NK-92 treated with Interleukin-12 subunit alpha and Interleukin-12 subunit beta, amount 100 ng/mL, for 24 hours (cell line): ENCODE measurements at regions not wholly inside any gene's neighbourhood (a gene's known extent, or its start where the extent isn't known, plus 50 kb on each side); places are given as distances from the start of the nearest gene placed in this dataset.
"Not testable (repeated sequence)": the region's sequence is repeated elsewhere in the genome, so short reads cannot be mapped to it uniquely, and the experiment has no call there.

Experiments used
- DNase-seq: peaks from one replicate; lab custom pipeline; 2025; lab: John Stamatoyannopoulos, UW

DNA sequence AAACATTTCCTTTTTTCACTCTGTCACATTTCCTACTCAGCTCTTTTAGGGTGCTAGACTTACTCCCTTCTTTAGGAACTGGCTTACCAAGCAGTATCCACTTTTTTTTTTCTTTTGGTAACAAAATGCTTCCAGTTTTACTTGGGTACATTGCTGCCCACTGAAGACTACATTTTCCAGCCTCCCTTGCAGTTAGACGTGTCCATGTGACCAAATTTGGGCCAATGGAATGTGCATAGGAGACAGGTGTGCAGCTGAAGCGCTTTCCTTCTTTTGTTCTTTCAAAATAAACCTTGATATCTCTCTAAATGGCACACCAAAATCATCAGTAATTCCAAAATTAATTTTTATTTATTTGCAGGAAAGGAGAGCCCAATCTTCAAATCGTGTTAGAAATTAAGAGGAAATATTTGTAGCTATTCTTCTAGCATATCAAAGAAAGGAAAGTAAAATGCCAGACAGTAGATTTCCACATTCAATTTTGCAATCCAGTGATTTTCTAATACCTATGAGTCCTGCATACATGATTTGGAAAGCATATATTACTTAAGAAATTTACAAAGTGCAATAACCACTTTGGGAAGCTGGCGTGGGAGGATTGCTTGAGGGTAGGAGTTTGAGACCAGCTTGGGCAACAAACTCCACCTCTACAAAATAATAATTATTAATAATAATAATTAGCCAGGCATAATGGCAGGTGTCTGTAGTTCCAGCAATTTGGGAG, 422.0 kb upstream of the FRG2C start:
- no peak for DNase-seq

DNA sequence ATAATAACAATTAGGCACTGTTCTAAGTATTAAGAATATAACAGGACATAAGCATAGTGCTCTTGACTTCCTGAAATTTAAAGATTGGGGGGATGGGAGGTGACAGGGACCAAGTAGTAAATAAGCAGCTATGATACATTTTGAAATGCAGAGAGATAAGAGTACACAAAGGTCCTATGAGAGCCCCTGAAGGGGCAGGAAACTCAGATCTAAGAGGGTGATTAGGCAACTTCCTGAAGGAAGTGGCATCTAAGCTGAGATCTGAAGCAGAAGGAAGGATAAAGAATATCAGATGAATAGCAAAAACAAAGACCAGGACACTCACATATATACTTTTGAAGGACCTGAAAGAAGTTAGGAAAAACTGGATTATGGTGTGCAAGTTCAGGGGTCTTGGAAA, 415.2 kb upstream of the FRG2C start:
- DNase-seq = no peak

DNA sequence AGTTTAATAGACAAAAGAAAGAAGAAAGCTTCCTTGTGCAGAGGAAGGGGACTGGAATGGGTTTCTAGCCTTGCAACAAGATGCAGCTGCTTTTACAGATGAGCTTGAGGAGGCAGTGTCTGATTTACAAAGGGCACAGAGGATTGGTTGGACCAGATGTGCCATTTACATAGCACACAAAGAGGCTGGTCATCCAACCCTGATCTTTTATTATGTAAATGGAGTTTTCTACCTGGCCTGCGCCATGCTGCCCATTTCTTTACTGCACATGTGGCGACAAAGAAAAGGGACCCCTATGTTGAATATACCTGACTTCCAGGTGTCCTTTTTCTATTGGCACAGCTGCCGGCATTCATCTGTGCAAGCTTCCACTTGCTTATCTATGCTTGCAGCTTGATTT, 409.4 kb upstream of the FRG2C start:
- no peak for DNase-seq

DNA sequence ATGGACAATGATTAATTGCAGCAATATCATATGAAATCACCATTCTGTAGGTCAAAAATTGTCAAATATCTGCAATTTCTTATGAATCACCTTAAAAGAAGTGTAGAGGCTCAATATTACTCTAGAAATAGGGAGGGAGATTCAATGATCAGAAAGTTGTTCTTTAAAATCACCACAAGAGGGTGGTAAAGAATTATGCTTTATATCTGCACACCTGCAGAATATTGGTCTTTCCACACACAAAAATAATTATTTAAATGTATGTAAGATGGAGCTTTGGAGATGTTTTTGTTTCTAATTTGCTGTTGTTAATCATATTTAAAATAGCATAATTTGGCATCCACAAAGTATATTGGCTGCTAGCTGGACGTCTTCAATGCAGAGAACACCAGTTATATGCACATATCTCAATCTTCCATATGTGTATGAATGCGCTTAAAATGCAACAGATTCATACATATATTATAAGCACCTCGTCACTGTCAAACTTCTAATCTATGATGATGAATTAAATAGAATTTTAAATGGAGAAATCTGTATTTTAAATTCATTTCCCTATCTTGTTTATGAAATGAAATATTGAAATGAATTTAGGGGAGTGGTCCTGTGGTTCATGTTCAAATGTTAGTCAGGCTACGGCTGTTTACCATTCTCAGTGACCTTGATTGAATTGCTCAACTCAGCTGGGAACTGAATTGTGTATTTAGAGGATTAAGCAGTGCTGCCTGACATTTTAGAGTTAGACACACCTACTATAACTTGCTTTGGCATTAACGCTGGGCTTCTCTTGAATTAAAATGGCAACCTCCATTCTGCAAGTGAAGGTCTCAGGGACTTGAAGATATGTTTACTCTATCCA, 405.1 kb upstream of the FRG2C start:
- not testable (repeated sequence) for DNase-seq

GRCh38 chr3:75260975-75261374, 403.2 kb upstream of the FRG2C start:
- DNase-seq = not testable (repeated sequence)

DNA sequence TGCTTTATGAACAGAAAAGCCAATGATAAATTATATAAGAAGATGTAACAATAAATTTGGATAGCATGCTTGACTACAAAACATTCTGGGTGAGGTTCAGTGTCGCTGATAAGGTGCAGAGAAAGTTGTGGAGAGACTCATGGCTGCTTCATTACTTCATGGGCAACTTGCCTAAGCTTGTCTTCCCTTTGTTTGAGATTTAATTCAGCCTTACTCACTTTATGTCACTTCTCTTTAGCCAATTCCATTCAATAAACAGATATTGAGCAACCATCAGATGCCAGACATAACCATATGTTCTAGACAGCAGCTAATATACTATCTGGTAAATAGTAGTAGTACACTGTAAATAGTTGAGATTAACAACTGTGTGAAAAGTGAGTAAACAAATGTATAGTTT, 401.5 kb upstream of the FRG2C start:
- DNase-seq = no peak

DNA sequence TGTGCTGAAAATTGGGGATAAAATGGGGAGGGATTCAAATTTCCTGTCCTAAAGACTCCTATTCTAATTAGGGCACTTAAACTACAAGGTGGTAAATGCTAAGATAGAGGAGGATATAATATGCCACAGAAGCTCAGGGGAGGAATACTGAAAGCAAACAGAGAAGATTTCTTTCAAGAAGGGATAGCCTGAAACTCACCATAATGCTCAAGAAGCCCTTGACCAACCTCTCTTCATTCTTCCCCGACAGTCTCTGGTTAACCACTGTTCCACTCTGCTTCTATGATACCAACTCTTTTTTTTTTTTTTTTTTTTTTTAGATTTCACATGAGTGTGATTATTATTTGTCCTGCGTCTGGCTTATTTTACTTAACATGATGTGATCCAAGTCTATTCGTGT, 398.2 kb upstream of the FRG2C start:
- no peak for DNase-seq

DNA sequence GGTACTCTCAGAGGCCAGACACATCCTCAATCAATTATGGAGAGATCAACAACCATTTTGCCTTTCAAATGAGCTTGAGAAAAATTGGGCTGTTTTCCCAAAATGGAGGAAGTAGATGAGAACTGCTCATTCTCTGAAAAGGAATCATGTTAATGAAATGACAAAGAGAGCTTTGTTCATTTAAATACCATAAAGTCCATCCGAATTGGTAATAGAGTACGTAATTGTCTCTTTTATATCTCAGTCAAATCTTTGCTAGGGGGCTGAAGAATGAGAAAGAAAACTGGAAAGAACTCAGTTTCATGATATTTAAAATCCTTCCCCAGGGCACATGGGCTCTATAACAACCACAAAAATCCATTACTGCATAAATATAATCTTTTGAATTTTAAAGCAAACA, 395.6 kb upstream of the FRG2C start:
- not testable (repeated sequence) for DNase-seq

DNA sequence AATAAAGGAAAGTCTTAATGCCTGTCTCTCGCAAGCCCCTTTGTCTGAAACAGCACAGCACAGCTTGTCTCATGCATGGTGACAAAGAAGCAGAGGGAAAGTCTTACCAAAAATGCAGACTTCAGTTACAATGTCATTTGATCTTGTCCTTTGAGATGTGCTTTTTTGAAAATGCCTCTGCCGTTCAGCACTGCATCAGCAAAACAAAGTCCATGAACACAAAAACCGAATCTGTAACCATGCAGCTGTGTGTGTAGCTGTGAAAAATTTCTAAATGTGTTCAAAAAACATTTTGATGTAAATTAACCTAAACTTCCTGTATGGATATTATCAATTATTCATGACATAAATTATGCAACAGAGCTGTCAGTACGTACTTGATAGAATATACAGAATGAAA, 391.9 kb upstream of the FRG2C start:
- not testable (repeated sequence) for DNase-seq

GRCh38 chr3:75272691-75273090, 391.4 kb upstream of the FRG2C start:
- DNase-seq = no peak

- DNase-seq = not testable (repeated sequence)
Measured at GRCh38 chr3:75285531-75286148, 378.5 kb upstream of the FRG2C start.

DNA sequence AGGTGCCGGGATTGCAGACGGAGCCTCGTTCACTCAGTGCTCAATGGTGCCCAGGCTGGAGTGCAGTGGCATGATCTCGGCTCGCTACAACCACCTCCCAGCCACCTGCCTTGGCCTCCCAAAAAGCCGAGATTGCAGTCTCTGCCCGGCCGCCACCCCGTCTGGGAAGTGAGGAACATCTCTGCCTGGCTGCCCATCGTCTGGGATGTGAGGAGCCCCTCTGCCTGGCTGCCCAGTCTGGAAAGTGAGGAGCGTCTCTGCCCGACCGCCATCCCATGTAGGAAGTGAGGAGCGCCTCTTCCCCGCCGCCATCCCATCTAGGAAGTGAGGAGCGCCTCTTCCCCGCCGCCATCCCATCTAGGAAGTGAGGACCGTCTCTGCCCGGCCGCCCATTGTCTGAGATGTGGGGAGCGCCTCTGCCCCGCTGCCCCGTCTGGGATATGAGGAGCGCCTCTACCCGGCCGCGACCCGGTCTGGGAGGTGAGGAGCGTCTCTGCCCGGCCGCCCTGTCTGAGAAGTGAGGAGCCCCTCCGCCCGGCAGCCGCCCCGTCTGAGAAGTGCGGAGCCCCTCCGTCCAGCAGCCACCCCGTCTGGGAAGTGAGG, 375.1 kb upstream of the FRG2C start:
- DNase-seq = not testable (repeated sequence)

DNA sequence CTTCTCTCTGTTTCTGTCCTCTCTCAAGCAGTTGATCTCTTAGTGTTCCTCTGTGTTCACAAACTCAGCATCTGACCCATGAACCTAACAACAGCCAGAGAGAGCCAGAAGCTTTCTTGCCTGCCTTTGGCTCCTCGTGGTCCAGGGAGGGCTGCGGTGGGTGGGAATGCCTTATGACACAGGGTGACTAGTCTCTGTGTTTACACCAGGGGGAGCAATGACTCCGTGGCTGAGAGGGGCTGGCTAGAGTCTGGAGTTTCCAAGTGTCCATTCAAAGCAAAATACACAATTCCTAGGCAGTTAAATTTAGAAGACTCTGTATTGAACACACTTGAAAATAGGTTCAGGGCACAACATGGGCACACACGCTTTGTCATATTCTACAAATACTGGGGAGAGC, 370.0 kb upstream of the FRG2C start:
- no peak for DNase-seq

GRCh38 chr3:75295013-75295412, 369.1 kb upstream of the FRG2C start:
- no peak for DNase-seq

- DNase-seq = no peak
Measured at GRCh38 chr3:75296858-75297257, 367.3 kb upstream of the FRG2C start.

DNA sequence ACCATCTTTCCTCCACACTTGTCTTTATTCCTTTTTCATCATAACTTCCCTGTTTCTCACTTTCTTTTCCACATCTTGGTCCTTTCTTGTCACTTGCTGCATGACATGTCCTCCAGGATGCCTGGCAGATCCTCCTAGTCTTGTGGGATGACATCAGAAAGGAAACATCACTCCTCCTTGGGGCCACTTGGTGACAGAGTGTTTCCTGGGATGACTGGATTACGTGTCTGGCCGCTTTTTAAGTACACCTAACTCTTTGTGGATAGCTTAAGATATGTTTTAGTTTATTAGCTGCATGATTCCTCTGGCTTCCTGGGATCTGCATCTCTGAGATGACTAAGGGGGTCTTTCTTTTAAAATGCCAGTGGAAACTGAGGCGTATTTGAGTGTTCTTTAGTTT, 363.5 kb upstream of the FRG2C start:
- no peak for DNase-seq

DNA sequence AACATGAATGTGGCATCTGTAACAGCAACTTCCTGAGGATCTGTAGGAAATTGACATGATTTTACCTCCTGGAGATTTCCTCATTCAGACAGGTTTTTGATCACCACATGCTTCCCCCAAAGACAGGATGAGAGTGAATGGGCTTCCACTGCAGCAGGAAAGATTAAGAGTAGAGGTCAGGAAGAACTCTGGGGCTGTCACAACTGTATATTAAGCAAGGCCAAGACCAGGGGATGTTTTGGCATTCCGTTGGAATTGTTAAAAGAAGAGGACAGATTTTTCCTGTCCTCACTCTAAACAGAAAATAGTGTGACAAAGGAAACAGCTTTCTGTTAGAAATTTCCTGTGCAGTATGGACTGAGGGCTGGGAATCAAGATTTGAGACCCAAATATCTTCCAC, 363.1 kb upstream of the FRG2C start:
- DNase-seq = not testable (repeated sequence)

GRCh38 chr3:75303741-75304140, 360.4 kb upstream of the FRG2C start:
- DNase-seq = no peak

DNA sequence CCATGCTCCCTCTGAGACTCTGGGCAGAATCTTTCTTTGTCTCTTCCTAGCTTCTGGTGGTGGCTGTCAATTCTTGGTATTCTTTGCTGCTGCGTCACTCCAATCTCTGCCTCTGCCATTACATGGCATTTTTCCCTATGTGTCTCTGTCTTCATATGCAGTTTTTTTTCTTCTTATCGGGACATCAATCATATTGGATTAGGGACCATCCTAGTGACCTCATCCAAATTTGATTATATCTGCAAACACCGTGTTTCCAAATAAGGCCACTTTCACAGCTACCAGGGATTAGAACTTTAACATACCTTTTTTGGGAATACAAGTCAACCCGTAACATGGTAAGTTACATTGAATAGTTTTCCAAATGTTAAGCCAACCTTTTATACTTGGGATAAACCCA, 358.2 kb upstream of the FRG2C start:
- DNase-seq = no peak

DNA sequence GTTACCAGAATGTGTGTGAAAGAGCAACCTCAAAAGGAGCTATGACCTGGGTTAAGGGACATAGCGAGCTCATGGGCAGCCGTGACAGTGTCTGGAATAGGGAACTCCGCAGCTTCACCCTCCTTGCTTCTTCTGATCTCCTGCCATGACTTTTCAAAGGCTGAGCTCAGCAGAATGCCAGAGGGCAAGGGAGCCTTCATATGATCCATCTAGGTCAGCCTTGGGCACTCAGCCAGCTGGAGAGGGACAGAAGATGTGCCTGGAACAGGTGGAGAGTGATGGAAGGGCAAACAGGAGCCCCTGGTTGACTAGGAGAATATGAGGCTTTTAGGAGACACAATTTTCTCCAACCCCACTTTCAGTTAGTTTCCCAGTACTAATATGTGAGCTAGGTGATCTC, 352.8 kb upstream of the FRG2C start:
- not testable (repeated sequence) for DNase-seq

DNA sequence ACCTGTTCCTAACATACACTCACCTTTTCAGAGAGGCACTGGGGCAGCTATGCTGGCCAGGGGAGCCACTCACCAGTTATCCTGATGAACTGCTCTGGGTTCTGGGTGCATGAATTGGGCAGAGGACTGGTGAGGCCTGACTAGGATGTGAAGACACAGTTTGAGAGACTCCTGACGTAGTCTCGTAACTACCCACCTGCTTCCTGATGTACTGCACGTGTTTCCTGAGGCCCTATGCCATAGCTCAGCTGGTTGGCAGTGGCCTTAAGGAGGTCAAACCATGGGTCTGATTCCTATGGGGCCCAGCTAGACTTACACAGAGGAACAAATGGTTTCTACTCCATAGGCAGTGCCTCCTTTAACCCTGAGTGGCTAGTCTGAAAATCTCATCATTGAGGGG, 351.7 kb upstream of the FRG2C start:
- DNase-seq = not testable (repeated sequence)

GRCh38 chr3:75319776-75320175, 344.4 kb upstream of the FRG2C start:
- DNase-seq = not testable (repeated sequence)

GRCh38 chr3:75320369-75320768, 343.8 kb upstream of the FRG2C start:
- no peak for DNase-seq
